Left renal cortex interstitium (tissue), 4 donors: ENCODE measurements at regions not wholly inside any gene's neighbourhood (a gene's known extent, or its start where the extent isn't known, plus 50 kb on each side); places are given as distances from the start of the nearest gene placed in this dataset.

Experiments used
- DNase-seq, 4 donors: peaks; one replicate each; pipeline ENCODE4 v3.0.0-alpha.2; 2013; ENCODE audit warnings: low read depth in 4 of 4, low spot score in 2 of 4, missing footprints in 1 of 4

GRCh38 chr10:89095701-89096391, 105.2 kb downstream of the FAS start:
- no peak for DNase-seq

- no peak for DNase-seq
Measured at GRCh38 chr10:89093728-89094127, 103.1 kb downstream of the FAS start.

- DNase-seq = no peak
Measured at GRCh38 chr10:89092981-89093380, 102.4 kb downstream of the FAS start.

GRCh38 chr10:89092439-89092838, 101.8 kb downstream of the FAS start:
- DNase-seq = no peak

GRCh38 chr10:89091496-89091895, 100.9 kb downstream of the FAS start:
- DNase-seq = no peak

GRCh38 chr10:89090756-89091445, 100.3 kb downstream of the FAS start:
- DNase-seq = no peak

- DNase-seq = no peak
Measured at GRCh38 chr10:89086801-89087521, 96.4 kb downstream of the FAS start.

- no peak for DNase-seq
Measured at GRCh38 chr10:89085153-89085552, 94.6 kb downstream of the FAS start.

GRCh38 chr10:89082086-89082485, 91.5 kb downstream of the FAS start:
- peak in 1 of 4 donors; percentile 31 for DNase-seq

- no peak for DNase-seq
Measured at GRCh38 chr10:89080660-89081059, 90.1 kb downstream of the FAS start.

- no peak for DNase-seq
Measured at GRCh38 chr10:89079961-89080360, 89.4 kb downstream of the FAS start.

GRCh38 chr10:89078724-89079672, 88.4 kb downstream of the FAS start:
- DNase-seq = no peak

GRCh38 chr10:89076120-89076519, 85.5 kb downstream of the FAS start:
- DNase-seq = no peak

GRCh38 chr10:89075631-89076030, 85.0 kb downstream of the FAS start:
- no peak for DNase-seq

GRCh38 chr10:89074120-89074519, 83.5 kb downstream of the FAS start:
- no peak for DNase-seq

- DNase-seq = no peak
Measured at GRCh38 chr10:89073719-89074118, 83.1 kb downstream of the FAS start.

GRCh38 chr10:89069589-89069988, 79.0 kb downstream of the FAS start:
- no peak for DNase-seq
